Ammon's horn (tissue), 1 donor: ENCODE measurements at regions not wholly inside any gene's neighbourhood (a gene's known extent, or its start where the extent isn't known, plus 50 kb on each side); places are given as distances from the start of the nearest gene placed in this dataset.
A peak's percentile ranks its signal among the peaks of the same experiment; 100 is the strongest.

Experiments used
- DNase-seq: peaks from one replicate; pipeline ENCODE4 v3.0.0-alpha.2; 2016; ENCODE audit warnings: low spot score

DNA sequence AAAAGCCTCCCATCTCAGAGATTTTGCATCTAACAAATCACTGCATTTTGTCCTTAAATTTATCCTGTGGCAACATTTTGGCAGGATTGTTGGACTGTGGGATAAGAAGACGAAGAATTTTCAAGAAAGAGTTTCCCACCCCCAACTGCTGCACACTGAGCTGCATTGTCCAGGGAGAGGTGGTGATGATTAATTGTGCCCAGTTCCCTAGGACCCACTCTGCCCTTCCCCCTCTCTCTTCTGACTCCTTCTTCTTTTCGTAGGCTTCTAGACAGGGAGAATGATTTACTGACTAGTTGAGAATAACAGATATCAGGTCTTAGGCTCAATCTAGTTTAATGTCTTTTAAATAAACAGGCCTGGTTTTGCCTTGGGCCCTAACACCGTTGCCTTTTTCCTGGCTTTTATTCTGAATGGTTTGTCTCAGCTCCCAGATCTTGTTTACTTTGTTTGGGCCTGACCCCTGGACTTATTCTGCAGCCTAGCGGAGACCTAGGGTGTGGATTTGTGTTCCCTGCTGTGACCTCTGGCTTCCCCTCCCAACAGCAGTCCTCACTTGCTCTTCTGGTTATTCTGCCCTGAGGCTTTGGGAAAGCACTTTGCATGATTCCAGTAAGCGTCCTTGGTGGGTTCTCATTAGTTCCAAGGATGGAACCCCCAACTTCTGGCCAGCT, 233.3 kb downstream of the INSIG2 start:
- DNase-seq: no peak

- no peak for DNase-seq
These were observed 232.4 kb downstream of the INSIG2 start for GRCh38 chr2:118320658-118321057.

GRCh38 chr2:118320196-118320595, 231.9 kb downstream of the INSIG2 start:
- no peak for DNase-seq

GRCh38 chr2:118319271-118319684, 231.0 kb downstream of the INSIG2 start:
- no peak for DNase-seq

- no peak for DNase-seq
These were observed 227.3 kb downstream of the INSIG2 start for GRCh38 chr2:118315606-118316005.

GRCh38 chr2:118312969-118313756, 224.9 kb downstream of the INSIG2 start:
- no peak for DNase-seq

DNA sequence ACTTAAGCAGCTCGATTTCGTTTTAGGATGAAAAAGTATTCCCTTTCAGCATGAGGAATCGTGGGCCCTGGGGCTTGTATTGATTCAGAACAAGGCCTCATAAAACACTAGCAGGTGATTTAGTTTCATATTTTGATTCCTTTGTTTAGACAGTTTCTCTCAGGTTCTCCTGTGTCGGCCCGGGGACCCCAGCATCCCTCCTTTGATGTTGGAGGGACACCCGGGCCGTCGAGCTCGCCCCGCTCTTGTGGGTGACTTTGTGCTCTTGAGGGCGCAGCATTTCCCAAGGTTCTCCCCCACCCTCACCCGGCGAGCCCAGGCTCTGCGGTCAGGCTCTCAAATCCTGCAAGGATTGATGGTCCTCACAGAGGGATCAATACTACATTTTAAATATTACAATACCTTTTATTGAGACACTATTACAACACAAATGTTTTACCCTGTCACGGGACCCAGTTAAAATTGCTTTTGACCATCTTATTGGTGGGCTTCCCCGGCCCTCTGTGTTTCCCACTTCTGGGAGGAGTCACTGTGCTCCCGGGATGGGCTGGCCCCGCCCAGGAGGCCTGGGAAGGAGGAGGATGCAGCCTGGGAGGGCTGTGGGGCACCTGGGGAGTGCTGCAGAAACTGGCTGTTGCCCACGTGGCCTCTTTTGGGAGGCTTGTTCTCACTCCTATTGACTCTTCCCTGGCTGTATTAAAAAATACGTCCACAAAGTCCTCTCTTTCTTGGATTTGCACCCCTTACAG, 222.6 kb downstream of the INSIG2 start:
- DNase-seq: no peak

DNA sequence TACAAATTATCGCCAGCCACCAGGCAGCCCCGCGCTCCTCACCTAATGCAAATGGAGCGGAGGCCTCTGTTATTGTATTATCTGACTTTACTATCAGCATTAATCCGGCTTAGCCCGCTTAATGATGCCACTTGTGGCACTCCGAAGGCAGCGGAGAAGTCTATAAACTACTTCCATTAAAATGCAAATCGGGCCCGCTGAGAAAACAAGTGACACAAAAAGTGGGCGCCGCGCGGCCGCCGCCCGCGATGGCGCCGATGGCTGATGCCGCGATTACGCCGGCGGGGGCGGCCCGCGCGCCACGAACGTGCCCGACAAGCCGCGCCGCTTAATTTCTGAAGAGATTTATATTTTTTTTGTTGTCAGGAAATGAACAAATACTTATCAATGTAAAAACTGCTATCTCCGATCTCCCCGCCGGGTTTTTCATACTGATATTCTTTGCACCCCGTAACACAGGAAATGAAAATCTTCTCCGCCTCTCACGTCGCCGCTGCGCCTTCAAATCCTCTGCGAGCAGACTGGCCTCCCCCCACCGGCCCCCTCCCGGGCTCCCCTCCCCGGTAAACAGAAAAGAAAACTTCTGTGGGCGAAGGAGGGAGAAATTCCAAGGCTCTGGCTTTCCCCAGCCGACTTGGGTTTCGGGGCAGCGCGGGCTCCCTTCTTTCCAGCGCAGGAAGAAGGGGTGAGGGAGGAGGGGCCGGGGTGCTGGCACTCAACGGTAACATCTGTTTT, 221.8 kb downstream of the INSIG2 start:
- DNase-seq: peak; percentile 32

GRCh38 chr2:118309257-118309945, 221.1 kb downstream of the INSIG2 start:
- DNase-seq: no peak

- no peak for DNase-seq
These were observed 219.6 kb downstream of the INSIG2 start for GRCh38 chr2:118307864-118308263.

DNA sequence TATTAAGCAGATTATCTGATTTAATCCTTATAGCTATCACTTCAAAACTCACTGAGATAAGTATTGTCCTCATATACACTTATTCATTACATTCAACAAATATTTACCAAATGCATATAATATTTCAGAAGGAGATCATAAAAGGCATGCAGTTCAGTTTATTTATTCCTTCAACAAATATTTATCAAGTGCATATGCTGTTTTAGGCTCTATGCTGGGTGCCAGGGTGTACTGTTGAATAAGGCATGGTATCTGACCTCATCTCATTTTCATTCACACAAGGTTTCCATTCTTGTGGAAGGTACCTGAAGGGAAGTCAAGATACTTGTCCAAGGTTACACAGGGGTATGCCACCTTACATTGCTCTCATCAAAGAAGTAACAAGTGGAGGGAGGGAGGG, 213.0 kb downstream of the INSIG2 start:
- DNase-seq: no peak

DNA sequence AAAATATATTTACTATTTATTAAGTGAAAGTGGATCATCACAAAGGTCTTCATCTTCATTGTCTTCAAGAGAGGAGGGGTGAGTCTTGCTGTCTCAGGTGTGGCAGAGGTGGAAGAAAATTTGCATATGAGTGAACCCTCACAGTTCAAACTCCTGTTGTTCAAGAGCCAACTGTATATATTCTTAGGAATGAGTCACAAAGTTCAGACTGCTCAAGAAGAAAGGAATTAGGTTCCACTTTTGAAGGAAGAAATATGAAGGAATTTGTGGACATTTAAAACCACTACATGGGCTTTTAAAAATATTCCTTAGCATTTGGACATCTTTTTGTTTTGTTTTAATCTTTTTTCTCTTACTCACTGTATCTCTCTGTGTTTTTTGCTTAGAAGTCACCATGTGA, 212.6 kb downstream of the INSIG2 start:
- no peak for DNase-seq

- no peak for DNase-seq
These were observed 208.4 kb downstream of the INSIG2 start for GRCh38 chr2:118296663-118297062.

- no peak for DNase-seq
These were observed 207.5 kb downstream of the INSIG2 start for GRCh38 chr2:118295592-118296390.

DNA sequence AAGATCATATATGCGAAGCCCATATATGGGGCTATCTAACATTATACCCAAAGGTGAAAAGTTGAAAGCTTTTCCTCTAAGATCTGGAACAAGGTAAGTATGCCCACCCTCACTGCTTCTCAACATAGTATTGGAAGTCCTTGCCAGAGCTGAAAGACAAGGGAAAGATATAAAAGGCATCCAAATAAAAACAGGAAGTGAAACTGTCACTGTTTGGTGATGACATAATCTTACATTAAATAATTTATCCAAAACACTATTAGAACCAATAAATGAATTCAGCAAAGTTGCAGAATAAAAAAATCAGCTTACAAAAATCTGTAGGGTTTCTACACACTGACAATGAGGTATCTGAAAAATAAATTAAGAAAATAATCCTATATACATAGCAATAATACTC, 205.8 kb downstream of the INSIG2 start:
- DNase-seq: no peak

DNA sequence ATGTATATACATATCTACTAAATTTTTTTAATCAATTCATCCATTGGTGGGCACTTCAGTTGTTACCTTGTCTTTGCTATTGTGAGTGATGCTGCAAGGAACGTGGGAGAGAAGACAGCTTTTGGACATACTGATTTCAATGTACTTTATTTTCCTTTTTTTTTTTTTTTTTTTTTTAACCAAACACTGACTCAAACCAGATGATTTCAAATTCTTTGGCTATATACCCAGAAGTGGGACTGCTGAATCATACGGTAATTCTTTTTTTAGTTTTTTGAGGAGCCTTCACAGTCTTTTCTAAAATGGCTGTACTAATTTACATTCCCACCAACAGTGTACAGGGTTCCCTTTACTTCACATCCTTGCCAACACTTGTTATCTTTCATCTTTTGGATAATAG, 204.7 kb downstream of the INSIG2 start:
- DNase-seq: no peak

GRCh38 chr2:118291251-118291880, 203.1 kb downstream of the INSIG2 start:
- no peak for DNase-seq

DNA sequence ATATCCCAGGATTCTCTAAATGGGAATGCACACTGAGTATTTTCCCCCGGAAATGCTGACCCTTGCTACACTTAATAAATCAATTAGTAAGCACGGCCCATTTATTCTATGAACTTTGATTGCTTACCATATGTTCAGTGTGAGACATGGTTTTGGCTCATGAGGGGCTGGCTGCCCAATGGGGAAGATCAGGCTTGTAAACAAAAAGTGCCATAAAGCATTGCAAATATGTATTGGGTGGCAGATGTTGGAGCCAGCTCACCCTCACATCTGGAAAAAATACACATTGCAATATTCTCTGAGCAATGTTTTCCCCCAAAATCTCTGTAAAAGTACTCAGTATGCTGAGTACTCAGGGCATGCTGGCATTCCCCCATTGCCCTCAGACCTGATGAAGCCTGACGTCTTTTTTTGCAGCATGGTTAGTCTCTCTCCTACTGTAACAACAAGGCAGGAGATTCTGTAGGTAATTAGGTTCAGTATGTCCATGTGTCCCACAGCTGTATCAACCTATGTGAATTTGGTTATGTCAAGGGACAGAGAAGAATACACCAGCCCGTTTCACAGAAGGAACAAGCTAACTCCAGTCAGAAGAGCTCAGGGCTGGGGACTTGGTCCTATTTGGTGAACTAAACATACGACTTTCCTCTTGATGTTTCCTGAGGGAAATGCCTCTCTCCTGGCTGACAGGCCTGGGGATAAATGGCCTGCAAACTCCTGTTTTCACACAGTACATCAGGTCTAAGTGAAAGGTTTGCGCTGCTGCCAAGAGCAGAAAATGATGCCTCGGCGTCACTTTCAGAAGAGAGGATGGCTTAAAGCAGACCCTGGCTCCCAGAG, 202.4 kb downstream of the INSIG2 start:
- DNase-seq: no peak

- no peak for DNase-seq
These were observed 190.7 kb downstream of the INSIG2 start for GRCh38 chr2:118279005-118279404.
